Spleen (tissue), 7 donors: ENCODE measurements at regions not wholly inside any gene's neighbourhood (a gene's known extent, or its start where the extent isn't known, plus 50 kb on each side); places are given as distances from the start of the nearest gene placed in this dataset.

ENCODE experiments used
- CTCF ChIP-seq, 11 experiments: fragments of 200-600 bp in 7 of 11; fragments of 450-650 bp in 4 of 11; sonication (generic) in 4 of 11; IDR thresholded peaks in 8 of 11; conservative IDR thresholded peaks in 3 of 11; 1 replicate in 7 of 11; 2 replicates in 4 of 11; pipeline versions ENCODE4 v1.4.0 to v1.8.0; 2016 to 2021; ENCODE audit warnings: antibody characterized with exemption in 11 of 11, inconsistent platforms in 4 of 11, mild to moderate bottlenecking in 1 of 11
- POLR2A ChIP-seq, 3 donors: fragments of 450-650 bp; IDR thresholded peaks; one replicate each; pipeline ENCODE4 v1.5.1; 2017; ENCODE audit warnings: antibody characterized with exemption in 3 of 3, mild to moderate bottlenecking in 1 of 3
- POLR2AphosphoS5 ChIP-seq, 3 donors: sonication (generic); formaldehyde crosslinking; IDR thresholded peaks; one replicate each; pipeline ENCODE4 v1.5.1; 2017; ENCODE audit warnings: antibody characterized with exemption in 3 of 3
- donor health status: DM: no; HTN: no; CAD: no; lungs with moderate emphysema.
- donor health status: DM: no; HTN: no; CAD: no.
- donor health status: DM: no; HTN: no; CAD: no.

GRCh38 chr10:124262234-124262865 lies 156.4 kb downstream of the OAT start:
- TF ChIP-seq POLR2A (IDR thresholded peaks at IDR 0.05): no peak
- TF ChIP-seq CTCF (IDR thresholded peaks at IDR 0.05 in 8 of 11, conservative IDR thresholded peaks at IDR 0.05 in 3 of 11): peak in 7 of 11 experiments; percentile 18 to 42 (median 39)
- no peak for TF ChIP-seq POLR2AphosphoS5 (IDR thresholded peaks at IDR 0.05)
